ENCODE measurements at regions not wholly inside any gene's neighbourhood (a gene's known extent, or its start where the extent isn't known, plus 50 kb on each side); places are given as distances from the start of the nearest gene placed in this dataset.
"Not testable (repeated sequence)": the region's sequence is repeated elsewhere in the genome, so short reads cannot be mapped to it uniquely, and the experiment has no call there.

- POLR2A ChIA-PET: not testable (repeated sequence)
Observed at GRCh38 chr12:8354741-8355140, 101.0 kb upstream of the CLEC6A start.

GRCh38 chr12:8355531-8355930 is 100.2 kb upstream of the CLEC6A start:
- POLR2A ChIA-PET; CTCF ChIA-PET; H3K27me3 ChIP-seq (ENCODE audit: control insufficient read depth, insufficient read depth, low read length); DNase-seq (ENCODE audit: low read depth, low spot score); H3K27ac ChIP-seq (ENCODE audit: low read depth, low read length); H3K4me3 ChIP-seq (ENCODE audit: low read depth, low read length); H3K9me3 ChIP-seq (ENCODE audit: control insufficient read depth, insufficient read depth, low read length): not testable (repeated sequence)

More at GRCh38 chr12:8354741-8355140, 101.0 kb upstream of the CLEC6A start:
- H3K9me3 ChIP-seq (ENCODE audit: control insufficient read depth, insufficient read depth, low read length); H3K27ac ChIP-seq (ENCODE audit: low read depth, low read length); H3K4me3 ChIP-seq (ENCODE audit: low read depth, low read length); H3K27me3 ChIP-seq (ENCODE audit: control insufficient read depth, insufficient read depth, low read length); DNase-seq (ENCODE audit: low read depth, low spot score); CTCF ChIA-PET: not testable (repeated sequence)

- POLR2A ChIA-PET; H3K27me3 ChIP-seq (ENCODE audit: control insufficient read depth, insufficient read depth, low read length); H3K27ac ChIP-seq (ENCODE audit: low read depth, low read length); H3K9me3 ChIP-seq (ENCODE audit: control insufficient read depth, insufficient read depth, low read length); DNase-seq (ENCODE audit: low read depth, low spot score); H3K4me3 ChIP-seq (ENCODE audit: low read depth, low read length): not testable (repeated sequence)
- peak; percentile 55 for TF ChIP-seq CTCF (IDR thresholded peaks at IDR 0.05; ENCODE audit: low read depth, low read length)
- CTCF ChIA-PET: interaction anchor here (0.6 to 0.7 kb wide), 2 partner anchors 381 to 540 kb away, joined by 3 read pairs; no protein-coding TSS in a partner anchor
Observed at GRCh38 chr12:8373744-8374143, 82.0 kb upstream of the CLEC6A start.

GRCh38 chr12:8375122-8375521 is 80.6 kb upstream of the CLEC6A start:
- H3K27ac ChIP-seq (ENCODE audit: low read depth, low read length); POLR2A ChIA-PET: not testable (repeated sequence)

GRCh38 chr12:8377756-8378155 is 78.0 kb upstream of the CLEC6A start:
- H3K27ac ChIP-seq (ENCODE audit: low read depth, low read length); H3K9me3 ChIP-seq (ENCODE audit: control insufficient read depth, insufficient read depth, low read length); CTCF ChIA-PET; POLR2A ChIA-PET; DNase-seq (ENCODE audit: low read depth, low spot score); H3K27me3 ChIP-seq (ENCODE audit: control insufficient read depth, insufficient read depth, low read length); H3K4me3 ChIP-seq (ENCODE audit: low read depth, low read length): not testable (repeated sequence)

More at GRCh38 chr12:8375122-8375521, 80.6 kb upstream of the CLEC6A start:
- DNase-seq (ENCODE audit: low read depth, low spot score); CTCF ChIA-PET; H3K9me3 ChIP-seq (ENCODE audit: control insufficient read depth, insufficient read depth, low read length); H3K27me3 ChIP-seq (ENCODE audit: control insufficient read depth, insufficient read depth, low read length); H3K4me3 ChIP-seq (ENCODE audit: low read depth, low read length): not testable (repeated sequence)

GRCh38 chr12:8382556-8382955 is 73.2 kb upstream of the CLEC6A start:
- DNase-seq (ENCODE audit: low read depth, low spot score); CTCF ChIA-PET; H3K9me3 ChIP-seq (ENCODE audit: control insufficient read depth, insufficient read depth, low read length); H3K4me3 ChIP-seq (ENCODE audit: low read depth, low read length); H3K27ac ChIP-seq (ENCODE audit: low read depth, low read length); H3K27me3 ChIP-seq (ENCODE audit: control insufficient read depth, insufficient read depth, low read length); POLR2A ChIA-PET: not testable (repeated sequence)

GRCh38 chr12:8384686-8385085 is 71.1 kb upstream of the CLEC6A start:
- DNase-seq (ENCODE audit: low read depth, low spot score); H3K4me3 ChIP-seq (ENCODE audit: low read depth, low read length); POLR2A ChIA-PET; CTCF ChIA-PET; H3K27me3 ChIP-seq (ENCODE audit: control insufficient read depth, insufficient read depth, low read length); H3K27ac ChIP-seq (ENCODE audit: low read depth, low read length); H3K9me3 ChIP-seq (ENCODE audit: control insufficient read depth, insufficient read depth, low read length): not testable (repeated sequence)

GRCh38 chr12:8385431-8385830 is 70.3 kb upstream of the CLEC6A start:
- CTCF ChIA-PET; DNase-seq (ENCODE audit: low read depth, low spot score); H3K27me3 ChIP-seq (ENCODE audit: control insufficient read depth, insufficient read depth, low read length); POLR2A ChIA-PET; H3K9me3 ChIP-seq (ENCODE audit: control insufficient read depth, insufficient read depth, low read length); H3K27ac ChIP-seq (ENCODE audit: low read depth, low read length); H3K4me3 ChIP-seq (ENCODE audit: low read depth, low read length): not testable (repeated sequence)

GRCh38 chr12:8386661-8387060 is 69.1 kb upstream of the CLEC6A start:
- CTCF ChIA-PET; DNase-seq (ENCODE audit: low read depth, low spot score); H3K27me3 ChIP-seq (ENCODE audit: control insufficient read depth, insufficient read depth, low read length); H3K27ac ChIP-seq (ENCODE audit: low read depth, low read length); H3K4me3 ChIP-seq (ENCODE audit: low read depth, low read length); H3K9me3 ChIP-seq (ENCODE audit: control insufficient read depth, insufficient read depth, low read length); POLR2A ChIA-PET: not testable (repeated sequence)

- H3K9me3 ChIP-seq (ENCODE audit: control insufficient read depth, insufficient read depth, low read length); POLR2A ChIA-PET; CTCF ChIA-PET; H3K4me3 ChIP-seq (ENCODE audit: low read depth, low read length); H3K27me3 ChIP-seq (ENCODE audit: control insufficient read depth, insufficient read depth, low read length); H3K27ac ChIP-seq (ENCODE audit: low read depth, low read length); DNase-seq (ENCODE audit: low read depth, low spot score): not testable (repeated sequence)
Observed at GRCh38 chr12:8389296-8389695, 66.5 kb upstream of the CLEC6A start.
